GM03348 (cell line): ENCODE measurements at regions not wholly inside any gene's neighbourhood (a gene's known extent, or its start where the extent isn't known, plus 50 kb on each side); places are given as distances from the start of the nearest gene placed in this dataset.

Source experiments
- DNase-seq: peaks from one replicate; pipeline ENCODE4 v3.0.0; 2012; ENCODE audit warnings: low spot score

DNA sequence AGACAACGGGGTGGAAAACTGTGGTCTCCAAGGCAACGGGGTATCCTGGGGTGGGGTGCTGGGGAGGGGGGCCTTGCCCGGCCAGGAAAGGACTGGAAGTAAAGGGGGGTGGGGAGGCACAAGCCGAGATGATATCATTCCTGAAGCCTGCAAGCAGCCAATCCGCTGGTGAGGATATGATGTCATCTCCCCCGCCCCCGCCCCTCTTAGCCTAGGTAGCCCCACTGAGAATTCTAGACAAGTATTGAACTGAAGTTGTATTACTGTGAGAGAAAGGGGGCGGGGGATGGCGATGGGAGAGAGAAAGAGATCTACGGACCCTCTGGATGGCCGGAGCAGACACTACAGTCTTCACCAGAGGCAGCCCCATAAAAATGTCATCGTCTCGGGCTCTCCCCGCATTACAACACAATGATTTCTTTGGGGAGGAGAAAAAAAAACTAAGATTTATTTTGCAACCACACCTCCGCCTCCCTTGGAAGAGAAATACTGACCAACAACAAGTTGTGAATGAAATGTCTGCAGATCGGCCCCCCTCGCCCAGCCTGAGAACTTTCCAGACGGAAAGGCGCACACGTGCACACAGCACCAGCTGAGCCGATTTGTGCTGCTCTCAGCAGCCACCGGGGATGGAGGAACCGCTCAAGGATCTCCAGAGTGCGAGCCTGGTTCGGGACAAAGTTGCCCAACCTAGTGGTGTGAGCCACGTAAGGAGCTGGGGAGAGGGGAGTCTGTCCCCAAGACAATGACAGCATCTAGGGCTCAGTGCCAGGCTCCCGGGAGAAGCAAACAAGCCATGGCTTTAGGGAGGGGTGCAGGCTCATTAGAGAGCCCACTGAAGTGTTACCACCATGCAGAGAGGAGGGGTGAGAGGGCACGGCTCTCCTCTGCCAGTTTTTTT is 222.1 kb downstream of the SOX9 start:
- no peak for DNase-seq

GRCh38 chr17:72343911-72344310 is 223.1 kb downstream of the SOX9 start:
- DNase-seq, result no peak

- DNase-seq, result no peak
These were observed 223.8 kb downstream of the SOX9 start for GRCh38 chr17:72344613-72345012.

DNA sequence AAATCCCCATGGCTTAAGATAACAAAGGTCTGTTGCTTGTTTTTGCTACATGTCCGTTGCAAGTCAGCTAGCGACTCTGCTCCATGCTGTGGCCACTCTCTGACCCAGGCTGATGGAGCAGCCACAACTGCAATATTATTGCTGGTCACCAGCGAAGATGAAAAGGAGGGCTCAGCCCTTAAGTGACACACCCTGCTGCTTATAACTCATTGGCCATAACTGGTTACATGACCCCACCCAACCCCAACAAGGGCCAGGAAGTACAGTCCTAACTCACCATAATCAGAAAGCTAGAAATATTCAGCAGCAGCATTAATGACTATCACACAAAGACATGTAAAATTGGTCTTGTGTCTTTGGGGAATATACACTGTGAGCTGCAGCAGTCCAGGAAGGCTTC is 224.3 kb downstream of the SOX9 start:
- DNase-seq, result no peak

DNA sequence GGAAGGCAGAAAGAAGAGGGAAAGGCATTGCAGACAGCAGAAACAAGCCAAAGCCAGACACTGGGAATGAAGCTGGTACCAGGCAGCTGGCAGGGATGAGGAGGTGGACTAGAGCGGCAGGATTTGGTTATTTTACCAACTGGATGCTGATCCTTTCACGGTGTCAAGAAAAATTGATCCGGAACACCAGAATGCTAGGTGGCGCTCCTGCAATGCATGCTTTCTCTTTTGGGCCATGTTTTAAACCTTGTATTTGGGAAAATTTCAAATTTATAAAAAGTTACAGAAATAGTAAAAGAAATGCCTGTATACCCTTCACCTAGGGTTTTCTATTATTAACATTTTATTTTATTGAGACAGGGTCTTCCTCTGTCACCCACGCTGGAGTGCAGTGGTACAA is 224.7 kb downstream of the SOX9 start:
- no peak for DNase-seq

DNA sequence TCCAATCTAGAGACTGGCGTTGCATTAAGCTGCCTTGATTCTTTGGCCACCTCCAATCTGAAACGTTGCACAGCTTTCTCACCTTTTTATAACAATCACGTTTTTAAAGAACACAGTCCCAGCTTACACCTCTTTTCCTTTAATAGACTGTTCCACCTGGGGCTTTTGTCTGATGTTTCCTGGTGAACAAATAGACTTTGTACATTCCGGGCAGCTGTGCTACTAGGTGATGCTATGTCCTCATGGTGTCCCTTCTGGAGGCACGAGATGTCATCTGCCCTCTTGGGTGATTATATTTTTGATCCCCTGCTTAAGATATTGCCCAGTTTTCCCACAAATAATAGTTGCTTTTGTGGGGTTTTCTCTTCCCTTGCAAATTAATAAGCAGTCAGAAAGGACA is 225.5 kb downstream of the SOX9 start:
- DNase-seq, result no peak

- no peak for DNase-seq
These were observed 228.2 kb downstream of the SOX9 start for GRCh38 chr17:72349011-72349410.

GRCh38 chr17:72349491-72349995 is 228.7 kb downstream of the SOX9 start:
- DNase-seq, result no peak

DNA sequence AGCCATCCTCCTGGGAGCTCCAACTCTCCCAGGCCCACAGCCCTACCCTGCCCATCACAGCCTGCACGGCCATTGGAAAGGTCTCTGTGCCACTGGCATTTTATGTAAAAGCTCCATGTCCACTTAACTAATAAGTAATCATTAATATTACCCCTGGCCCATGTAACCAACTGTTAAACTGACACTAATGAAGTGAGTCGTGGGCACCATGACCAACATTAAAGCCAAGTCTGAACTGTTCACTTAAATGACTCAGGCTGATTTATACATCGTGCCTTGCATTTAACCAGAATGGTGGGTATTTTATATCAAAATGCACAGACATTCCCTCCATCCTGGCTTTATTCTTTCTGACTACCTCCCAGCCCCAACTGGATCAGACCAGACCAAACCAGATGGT is 229.3 kb downstream of the SOX9 start:
- DNase-seq, result no peak

DNA sequence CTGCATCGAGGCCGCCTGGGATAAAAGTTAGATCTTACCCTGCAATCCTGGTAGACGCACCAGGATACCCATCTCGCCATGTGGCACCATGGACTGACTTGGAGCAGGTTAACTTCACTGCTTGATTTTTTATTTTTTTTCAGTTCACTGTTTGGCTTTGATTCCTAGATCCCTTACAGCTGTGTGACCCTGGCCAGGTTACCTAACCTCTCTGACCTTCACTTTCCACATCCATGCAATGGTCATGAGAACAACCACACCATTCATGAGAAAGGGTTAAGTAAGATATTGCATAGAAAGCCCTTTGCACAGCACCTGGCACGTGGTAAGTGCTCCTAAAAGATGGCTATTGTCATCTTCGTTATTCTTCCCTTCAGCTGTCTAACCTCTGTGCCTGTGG is 230.5 kb downstream of the SOX9 start:
- no peak for DNase-seq

DNA sequence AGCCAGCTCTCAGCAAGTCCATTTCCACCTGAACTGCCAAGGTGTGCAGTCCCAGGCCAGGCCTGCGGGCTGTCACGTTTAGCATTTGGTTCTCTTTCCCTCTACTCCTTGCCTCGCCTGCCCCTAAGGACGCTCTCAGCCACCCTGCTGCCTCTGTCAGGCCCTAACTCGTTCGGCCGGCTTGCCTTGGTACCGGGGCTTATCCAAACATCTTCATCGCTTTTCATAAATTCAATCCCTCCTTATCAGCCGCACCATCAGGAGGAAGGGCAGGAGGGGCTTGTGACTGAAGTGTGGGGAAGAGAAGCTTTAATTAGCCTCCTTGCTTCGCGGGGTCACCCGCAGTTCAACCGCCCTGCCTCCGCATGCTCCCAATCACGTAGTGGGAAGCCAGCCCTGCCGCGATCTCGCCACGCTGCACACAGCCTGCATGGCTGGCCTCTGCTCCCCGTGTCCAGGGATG is 231.1 kb downstream of the SOX9 start:
- no peak for DNase-seq

GRCh38 chr17:72353502-72353901 is 232.7 kb downstream of the SOX9 start:
- no peak for DNase-seq

DNA sequence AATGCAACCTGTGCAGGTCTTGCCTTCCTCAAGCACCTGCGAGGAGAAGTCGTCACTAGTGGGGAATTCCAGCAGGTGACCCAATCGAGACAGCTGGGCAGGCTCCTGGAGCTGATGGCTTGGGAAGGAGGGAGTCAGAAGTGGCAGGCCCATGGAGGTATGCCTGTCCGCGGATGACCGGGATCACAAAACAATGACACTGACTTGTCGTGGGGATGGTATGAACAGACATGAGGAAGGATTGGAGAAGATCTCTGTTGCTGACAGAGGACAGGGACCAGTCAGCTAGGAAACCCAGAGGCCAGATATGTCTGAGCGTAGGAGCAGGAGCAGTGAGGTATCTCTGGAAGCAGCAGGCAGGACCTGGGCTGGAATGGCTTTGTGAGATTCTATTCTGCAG is 233.3 kb downstream of the SOX9 start:
- no peak for DNase-seq

DNA sequence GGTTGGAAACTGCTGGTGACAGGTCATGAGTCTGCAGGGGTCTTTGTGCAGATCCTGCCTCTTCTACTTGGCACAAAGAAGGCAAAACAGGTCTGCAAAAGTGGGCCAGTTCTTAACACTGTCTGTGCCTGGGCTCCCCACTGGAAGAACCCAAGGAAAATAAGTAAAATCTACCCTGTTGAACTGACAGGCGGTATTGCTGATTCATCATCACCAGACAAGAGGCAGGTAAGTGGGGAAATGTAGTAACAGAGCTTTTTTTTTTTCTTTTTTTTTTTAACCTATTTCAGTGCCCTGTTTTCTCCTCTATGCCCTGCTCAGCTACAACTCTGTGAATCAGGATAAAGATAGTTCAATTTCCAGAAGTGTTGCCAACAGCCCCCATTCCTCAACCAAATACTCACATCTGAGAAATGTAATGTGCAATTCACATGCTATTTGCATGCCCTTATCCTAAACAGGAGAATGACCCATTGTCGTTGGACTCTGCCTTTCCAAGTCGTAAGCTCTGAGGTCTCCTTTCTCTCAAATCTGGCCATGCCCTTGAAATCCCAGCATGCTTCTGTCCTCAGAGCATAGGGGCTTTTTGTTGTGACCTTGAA is 237.0 kb downstream of the SOX9 start:
- DNase-seq, result no peak

- peak; percentile 72 for DNase-seq
These were observed 237.6 kb downstream of the SOX9 start for GRCh38 chr17:72358465-72358864.

GRCh38 chr17:72359274-72359673 is 238.5 kb downstream of the SOX9 start:
- no peak for DNase-seq

DNA sequence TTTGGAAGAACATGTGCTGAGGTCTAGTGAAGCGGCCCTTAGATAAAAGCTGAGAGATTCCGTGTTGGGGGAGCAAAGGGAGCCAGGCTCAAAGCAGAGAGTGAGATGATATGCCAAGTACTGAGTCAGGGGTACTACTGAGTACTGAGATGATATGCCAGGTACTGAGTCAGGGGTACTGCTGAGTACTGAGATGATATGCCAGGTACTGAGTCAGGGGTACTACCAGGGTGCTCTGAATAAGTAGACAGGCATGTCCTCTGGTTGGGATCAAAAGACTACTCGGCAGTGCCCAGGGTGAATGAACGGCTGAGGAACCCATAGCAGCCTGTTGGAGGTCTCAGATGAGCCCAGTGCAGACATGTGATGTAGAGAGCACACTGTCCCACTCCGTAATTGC is 239.0 kb downstream of the SOX9 start:
- no peak for DNase-seq

DNA sequence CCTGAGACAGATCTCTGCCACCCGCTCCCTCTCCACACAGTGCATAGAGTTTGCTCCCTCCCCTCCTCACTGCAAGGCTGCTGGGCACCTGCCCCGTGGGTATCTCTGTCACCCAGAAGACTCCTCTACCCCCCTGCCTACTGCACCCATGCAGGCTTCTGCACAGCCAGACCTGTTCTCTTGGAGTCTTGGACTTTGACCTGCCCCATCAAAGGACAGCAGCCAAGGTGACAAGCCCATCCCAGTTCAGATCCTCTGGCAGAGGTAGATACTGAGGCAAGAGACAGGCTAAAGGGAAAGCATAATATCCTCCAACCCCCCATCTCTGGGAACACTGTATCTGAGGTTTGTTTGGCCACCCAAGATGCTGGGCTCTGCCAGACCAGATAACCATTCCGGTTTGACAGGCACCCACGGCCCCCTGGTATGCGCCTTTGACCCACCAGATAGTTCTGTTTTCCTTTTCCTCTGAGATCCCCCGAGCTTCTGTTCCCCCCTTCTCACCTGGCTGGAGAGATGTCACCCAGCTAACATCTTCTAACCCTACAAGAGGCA is 239.6 kb downstream of the SOX9 start:
- DNase-seq, result no peak

DNA sequence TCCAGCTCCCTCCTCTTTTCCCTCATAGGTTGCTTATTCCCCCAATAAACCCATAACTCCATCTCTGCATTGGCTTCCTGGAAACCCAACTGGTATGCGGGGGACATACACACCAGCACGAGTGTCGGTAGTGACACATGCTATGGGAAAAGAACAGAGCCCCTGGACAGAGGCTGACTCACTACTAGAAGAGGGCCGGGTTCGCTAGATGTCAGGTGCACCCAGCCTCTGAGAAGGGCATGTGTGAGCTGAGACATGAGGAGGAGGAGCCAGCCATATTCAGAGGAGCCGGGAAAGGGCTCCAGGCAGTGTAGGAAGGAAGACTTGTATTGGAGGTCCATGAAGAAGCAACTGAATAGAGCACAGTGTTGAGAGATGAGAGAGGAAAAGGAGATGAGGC is 241.1 kb downstream of the SOX9 start:
- no peak for DNase-seq

GRCh38 chr17:72362376-72363088 is 241.7 kb downstream of the SOX9 start:
- peak; percentile 49 for DNase-seq

- no peak for DNase-seq
These were observed 242.3 kb downstream of the SOX9 start for GRCh38 chr17:72363089-72363610.

- peak; percentile 37 for DNase-seq
These were observed 245.1 kb downstream of the SOX9 start for GRCh38 chr17:72365857-72366414.
